Neural cell (in vitro differentiated cells): ENCODE measurements at regions not wholly inside any gene's neighbourhood (a gene's known extent, or its start where the extent isn't known, plus 50 kb on each side); places are given as distances from the start of the nearest gene placed in this dataset.
"Not testable (repeated sequence)": the region's sequence is repeated elsewhere in the genome, so short reads cannot be mapped to it uniquely, and the experiment has no call there.

Experiments
- H2AFZ ChIP-seq: fragments of 200-600, 300-800 bp; sonication (generic), shearing (Covaris generic); 2 replicates; pipeline ENCODE4 v1.6.0; 2014; ENCODE audit warnings: low read depth, mild to moderate bottlenecking, antibody characterized with exemption, low read length, moderate library complexity
- H3F3A ChIP-seq: fragments of 200-600 bp; shearing (Covaris generic); 2 replicates; pipeline ENCODE4 v1.6.1; 2016; ENCODE audit warnings: mild to moderate bottlenecking, moderate library complexity, mixed read lengths, antibody characterized with exemption, low read length; ENCODE audit not compliant: insufficient read depth, poor library complexity, severe bottlenecking
- H3K27ac ChIP-seq: fragments of 200-600, 300-800 bp; sonication (generic), shearing (Covaris generic); 2 replicates; pipeline ENCODE4 v1.5.1; 2014; ENCODE audit warnings: mild to moderate bottlenecking, low read length, moderate library complexity
- H3K27me3 ChIP-seq: fragments of 300-800, 200-600 bp; sonication (generic), shearing (Covaris generic); 2 replicates; pipeline ENCODE4 v1.6.0; 2014; ENCODE audit warnings: mild to moderate bottlenecking, low read depth, low read length, moderate library complexity; ENCODE audit not compliant: insufficient read depth
- H3K36me3 ChIP-seq: fragments of 300-800, 200-600 bp; sonication (generic), shearing (Covaris generic); 2 replicates; pipeline ENCODE4 v1.5.1; 2014; ENCODE audit warnings: mild to moderate bottlenecking, antibody characterized with exemption, low read length, moderate library complexity; ENCODE audit not compliant: insufficient read depth
- H3K4me2 ChIP-seq: fragments of 300-800, 200-600 bp; sonication (generic), shearing (Covaris generic); 2 replicates; pipeline ENCODE4 v1.6.0; 2014; ENCODE audit warnings: mild to moderate bottlenecking, low read length
- H3K4me3 ChIP-seq: fragments of 300-800, 200-600 bp; sonication (generic), shearing (Covaris generic); 2 replicates; pipeline ENCODE4 v1.5.1; 2014; ENCODE audit warnings: mild to moderate bottlenecking, low read length, moderate library complexity
- H3K79me2 ChIP-seq: fragments of 200-600 bp; shearing (Covaris generic); replicated peaks from 2 replicates; pipeline ENCODE4 v1.6.0; 2014; ENCODE audit warnings: mild to moderate bottlenecking, low read length, moderate library complexity; ENCODE audit not compliant: insufficient read depth
- H3K9ac ChIP-seq: fragments of 300-800, 200-600 bp; sonication (generic), shearing (Covaris generic); 2 replicates; pipeline ENCODE4 v1.6.1; 2016; ENCODE audit warnings: mild to moderate bottlenecking, low read length, mixed read lengths
- H3K9me2 ChIP-seq: fragments of 200-600 bp; shearing (Covaris generic); 2 replicates; pipeline ENCODE4 v1.6.1; 2016; ENCODE audit warnings: mild to moderate bottlenecking, low read length, mixed read lengths; ENCODE audit not compliant: insufficient read depth
- H3K9me3 ChIP-seq: fragments of 200-600, 300-800 bp; sonication (generic), shearing (Covaris generic); 2 replicates; pipeline ENCODE4 v1.6.1; 2016; ENCODE audit warnings: mild to moderate bottlenecking, mixed run types, low read length, moderate library complexity, mixed read lengths
- H4K20me1 ChIP-seq: fragments of 200-600 bp; shearing (Covaris generic); 2 replicates; pipeline ENCODE4 v1.6.1; 2016; ENCODE audit warnings: mild to moderate bottlenecking, mixed run types; ENCODE audit not compliant: insufficient read depth
- CTCF ChIP-seq: fragments of 450-650 bp; IDR thresholded peaks from 2 replicates; pipeline ENCODE4 v1.5.1; 2014; ENCODE audit warnings: antibody characterized with exemption, mild to moderate bottlenecking, moderate library complexity; ENCODE audit not compliant: poor library complexity, severe bottlenecking
- EP300 ChIP-seq: fragments of 450-650 bp; conservative IDR thresholded peaks from 2 replicates; pipeline ENCODE4 v1.6.1; 2014; ENCODE audit warnings: antibody characterized with exemption, mild to moderate bottlenecking, moderate library complexity; ENCODE audit not compliant: poor library complexity, severe bottlenecking
- EZH2 ChIP-seq: fragments of 200-600, 300-800 bp; shearing (Covaris generic), sonication (generic); IDR thresholded peaks from 2 replicates; pipeline ENCODE4 v1.6.1; 2014; ENCODE audit warnings: antibody characterized with exemption, low read length, borderline replicate concordance, mild to moderate bottlenecking; ENCODE audit not compliant: insufficient read depth, poor library complexity, severe bottlenecking
- MXI1 ChIP-seq: fragments of 450-650 bp; conservative IDR thresholded peaks from 2 replicates; pipeline ENCODE4 v1.6.1; 2014; ENCODE audit warnings: antibody characterized with exemption, mild to moderate bottlenecking; ENCODE audit not compliant: poor library complexity, severe bottlenecking
- POLR2AphosphoS5 ChIP-seq: IDR thresholded peaks from 2 replicates; pipeline ENCODE4 v1.6.1; 2012
- RAD21 ChIP-seq: fragments of 450-650 bp; conservative IDR thresholded peaks from 2 replicates; pipeline ENCODE4 v1.6.1; 2014; ENCODE audit warnings: antibody characterized with exemption, mild to moderate bottlenecking, moderate library complexity
- REST ChIP-seq: IDR thresholded peaks from 2 replicates; pipeline ENCODE4 v1.6.1; 2012; ENCODE audit warnings: borderline replicate concordance
- SMC3 ChIP-seq: fragments of 450-650 bp; conservative IDR thresholded peaks from 2 replicates; pipeline ENCODE4 v1.6.1; 2014; ENCODE audit warnings: antibody characterized with exemption, mild to moderate bottlenecking, moderate library complexity; ENCODE audit not compliant: poor library complexity
- TAF1 ChIP-seq: IDR thresholded peaks from 2 replicates; pipeline ENCODE4 v1.6.1; 2012; ENCODE audit warnings: low read depth

DNA sequence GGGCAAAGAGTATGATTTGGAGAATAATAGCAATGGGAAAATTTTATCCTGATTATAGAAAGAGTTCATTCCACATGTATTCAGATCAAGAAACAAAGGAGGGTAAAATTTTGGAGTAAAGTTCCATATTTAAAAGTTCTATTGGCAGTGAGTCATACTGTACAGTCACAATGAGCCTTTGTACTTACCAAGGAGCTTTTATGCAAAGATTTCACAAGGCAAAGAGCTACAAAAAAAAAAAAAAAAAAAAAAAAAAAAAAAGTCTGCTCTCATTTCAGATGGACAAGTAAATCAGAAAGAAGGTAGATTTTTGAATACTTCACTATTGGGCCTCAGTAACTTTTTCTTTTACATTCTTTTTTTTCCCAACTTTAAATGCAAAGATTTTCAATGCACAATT is 1802.2 kb upstream of the PIK3C3 start (continued):
- TF ChIP-seq TAF1 (no peak), POLR2AphosphoS5 (no peak)

- no peak overlapping the region for H3K9ac ChIP-seq
- no peak overlapping the region for H3K4me3 ChIP-seq
- no peak overlapping the region for H3K4me2 ChIP-seq
- H3F3A ChIP-seq, result no peaks in the 10 kb centered on the region
- H3K27ac ChIP-seq, result no peak overlapping the region
- H3K9me3 ChIP-seq, result no peaks in the 10 kb centered on the region
- TF ChIP-seq EP300 (no peak), REST (no peak), RAD21 (no peak), TAF1 (no peak), MXI1 (no peak), CTCF (no peak)
- no peaks in the 10 kb centered on the region for H3K9me2 ChIP-seq
- H3K27me3 ChIP-seq, result no peaks in the 10 kb centered on the region
- H3K79me2 ChIP-seq, result no peaks in the 10 kb centered on the region
- H2AFZ ChIP-seq, result no peak overlapping the region
- no peaks in the 10 kb centered on the region for H3K36me3 ChIP-seq
- H4K20me1 ChIP-seq, result no peaks in the 10 kb centered on the region
Measured at GRCh38 chr18:40148960-40149359, 1806.1 kb upstream of the PIK3C3 start.

DNA sequence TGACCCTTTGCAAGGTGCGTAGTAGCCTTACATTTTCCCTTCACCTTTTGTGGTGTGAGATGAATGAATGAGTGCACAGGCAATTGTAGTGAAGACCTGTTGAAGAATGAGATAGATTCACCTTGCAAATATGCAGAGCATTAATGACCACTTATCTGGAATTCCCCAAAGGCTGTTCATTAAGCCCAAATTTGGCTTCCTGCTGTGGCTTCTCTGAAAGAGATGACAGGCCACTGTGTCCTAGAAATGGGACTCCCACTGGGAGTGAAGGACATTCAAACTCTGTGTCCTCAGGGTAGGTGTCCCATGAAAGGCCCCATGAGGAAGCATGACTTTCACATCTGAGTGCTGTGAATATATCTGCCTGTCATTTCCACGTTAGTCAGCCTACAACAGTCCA is 1821.8 kb upstream of the PIK3C3 start:
- TF ChIP-seq CTCF (no peak), EZH2 (no peak), RAD21 (no peak), MXI1 (no peak), EP300 (no peak), POLR2AphosphoS5 (no peak), TAF1 (no peak), SMC3 (no peak)
- no peaks in the 10 kb centered on the region for H3K9me3 ChIP-seq
- H3F3A ChIP-seq, result no peaks in the 10 kb centered on the region
- no peaks in the 10 kb centered on the region for H3K9me2 ChIP-seq
- H3K9ac ChIP-seq, result no peak overlapping the region
- H3K4me2 ChIP-seq, result no peak overlapping the region
- H2AFZ ChIP-seq, result no peak overlapping the region
- no peaks in the 10 kb centered on the region for H4K20me1 ChIP-seq
- H3K36me3 ChIP-seq, result no peaks in the 10 kb centered on the region
- H3K27ac ChIP-seq, result no peak overlapping the region
- no peak overlapping the region for H3K4me3 ChIP-seq
- no peaks in the 10 kb centered on the region for H3K27me3 ChIP-seq
- no peaks in the 10 kb centered on the region for H3K79me2 ChIP-seq

- H3K9me2 ChIP-seq, H3K9me3 ChIP-seq, H2AFZ ChIP-seq, H4K20me1 ChIP-seq, H3K27ac ChIP-seq, H3K4me3 ChIP-seq, H3K4me2 ChIP-seq, H3K36me3 ChIP-seq, H3K27me3 ChIP-seq, H3K9ac ChIP-seq, H3F3A ChIP-seq, H3K79me2 ChIP-seq: not testable (repeated sequence)
Measured at GRCh38 chr18:40132438-40132837, 1822.6 kb upstream of the PIK3C3 start.
